A549 (cell line): ENCODE measurements at regions not wholly inside any gene's neighbourhood (a gene's known extent, or its start where the extent isn't known, plus 50 kb on each side); places are given as distances from the start of the nearest gene placed in this dataset.

Source experiments
- POLR2A ChIP-seq: IDR thresholded peaks from 2 replicates; pipeline ENCODE4 v1.6.1; 2012; ENCODE audit warnings: mild to moderate bottlenecking, low read length
- RAD21 ChIP-seq, 2 experiments: fragments of >200 bp in 1 of 2; sonication (Bioruptor Twin) in 1 of 2; formaldehyde crosslinking in 1 of 2; IDR thresholded peaks in 1 of 2; conservative IDR thresholded peaks in 1 of 2; 2 replicates in 1 of 2; 3 replicates in 1 of 2; pipeline ENCODE4 v1.6.1; 2012 to 2018; ENCODE audit warnings: inconsistent platforms in 1 of 2

DNA sequence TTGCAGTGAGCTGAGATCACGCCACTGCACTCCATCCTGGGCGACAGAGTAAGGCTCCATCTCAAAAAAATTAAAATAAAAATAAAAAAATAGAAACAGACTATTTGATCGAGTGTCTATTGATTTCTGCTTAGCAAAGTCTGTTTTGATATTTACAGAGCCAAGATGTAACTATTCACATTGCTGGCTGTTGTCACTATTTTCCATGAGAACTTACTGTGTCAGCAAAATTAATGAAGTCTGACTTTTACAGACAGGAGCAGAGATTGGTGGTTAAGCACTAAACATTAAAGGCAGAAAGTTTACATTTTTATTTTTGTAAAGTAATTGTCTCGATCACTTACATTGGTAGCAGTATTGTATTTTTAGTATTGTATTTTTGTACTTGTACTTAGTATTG is 85.0 kb upstream of the CCDC28A start:
- TF ChIP-seq POLR2A (no peak), RAD21 (conservative IDR thresholded peaks at IDR 0.05 in 1 of 2, IDR thresholded peaks at IDR 0.05 in 1 of 2) (no peak)
